ENCODE measurements at regions not wholly inside any gene's neighbourhood (a gene's known extent, or its start where the extent isn't known, plus 50 kb on each side); places are given as distances from the start of the nearest gene placed in this dataset.

DNA sequence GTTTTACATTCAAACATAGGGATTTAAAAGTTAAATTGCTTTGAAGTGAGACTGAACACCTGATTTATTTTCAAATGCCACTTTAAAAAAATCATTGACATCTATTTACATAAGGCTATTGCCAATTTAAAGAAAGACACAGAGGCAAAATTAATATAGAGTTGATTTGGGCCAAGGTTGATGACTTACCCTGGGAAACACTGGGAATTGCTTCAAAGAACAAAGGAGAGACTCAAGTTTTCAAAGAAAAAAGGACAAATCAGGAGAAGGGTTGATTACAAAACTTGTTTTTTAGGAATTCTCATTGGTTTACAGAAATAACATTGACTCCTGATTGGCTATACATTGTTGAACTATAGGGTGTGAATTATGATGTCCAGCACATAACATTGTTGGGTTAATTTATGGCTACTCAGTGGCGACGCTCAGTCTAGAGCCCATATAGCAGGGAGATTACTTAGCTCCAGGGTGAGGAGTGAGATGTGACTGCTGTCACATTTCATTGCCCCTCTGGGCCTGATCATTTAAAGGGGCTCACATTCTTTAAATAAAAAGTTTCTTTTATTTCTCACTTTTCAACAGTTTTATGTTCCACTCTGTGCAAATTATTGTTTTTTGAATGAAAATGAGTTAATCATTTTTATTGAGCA, 184.6 kb downstream of the SPATA18 start:
- no peak for TF ChIP-seq CTCF (IDR thresholded peaks at IDR 0.05; ENCODE audit: insufficient read depth, low read length)
- no peak for TF ChIP-seq REST (IDR thresholded peaks at IDR 0.05; ENCODE audit: insufficient replicate concordance, low read depth)
- TF ChIP-seq POLR2AphosphoS5 (IDR thresholded peaks at IDR 0.05; ENCODE audit: low read depth): no peak
- no peak for TF ChIP-seq GABPA (IDR thresholded peaks at IDR 0.05; ENCODE audit: low read depth)
- no peak for TF ChIP-seq SPI1 (IDR thresholded peaks at IDR 0.05; ENCODE audit: borderline replicate concordance, low read depth)
